OCI-LY1 (cell line): ENCODE measurements at regions not wholly inside any gene's neighbourhood (a gene's known extent, or its start where the extent isn't known, plus 50 kb on each side); places are given as distances from the start of the nearest gene placed in this dataset.

ENCODE experiments used
- CTCF ChIP-seq: fragments of 200-600 bp; sonication (generic), shearing (Covaris generic); IDR thresholded peaks from 2 replicates; pipeline ENCODE4 v1.5.1; 2017; ENCODE audit warnings: mild to moderate bottlenecking, antibody characterized with exemption, low read length, moderate library complexity, mixed read lengths
- EZH2 ChIP-seq: fragments of 200-600 bp; sonication (generic), shearing (Covaris generic); IDR thresholded peaks from 2 replicates; pipeline ENCODE4 v1.8.0; 2017; ENCODE audit warnings: borderline replicate concordance, mixed run types, mild to moderate bottlenecking, antibody characterized with exemption, low read length, moderate library complexity, mixed read lengths

- TF ChIP-seq CTCF (no peak), EZH2 (no peak)
Observed at GRCh38 chr1:14282707-14283106, 315.8 kb upstream of the KAZN start.
